OCI-LY7 (cell line): ENCODE measurements at regions not wholly inside any gene's neighbourhood (a gene's known extent, or its start where the extent isn't known, plus 50 kb on each side); places are given as distances from the start of the nearest gene placed in this dataset.

Experiments used
- BruUV-seq: library from RNA; stranded (reverse); fragments of 400-500 nt; replicated peaks from 2 replicates; lab custom pipeline; 2021; lab: Mats Ljungman, UMichigan
- CTCF ChIA-PET: fragments of 300-600 bp; sonication (Branson Sonifier 250); formaldehyde crosslinking; loops from one replicate; lab custom pipeline; 2022; ENCODE audit warnings: antibody characterized with exemption; ENCODE audit not compliant: unreplicated experiment; lab: Charles Lee
- POLR2A ChIA-PET: fragments of 300-600 bp; sonication (Branson Sonifier 250); formaldehyde crosslinking; loops from one replicate; lab custom pipeline; 2022; ENCODE audit warnings: antibody characterized with exemption; lab: Charles Lee
- DNase-seq: peaks from one replicate; pipeline ENCODE4 v3.0.0-alpha.2; 2015; ENCODE audit warnings: low spot score
- H2AFZ ChIP-seq: fragments of 200-600 bp; sonication (generic), shearing (Covaris generic); 2 replicates; pipeline ENCODE4 v1.6.1; 2014; ENCODE audit warnings: mild to moderate bottlenecking, antibody characterized with exemption, low read length, moderate library complexity
- H3K27ac ChIP-seq: fragments of 200-600 bp; sonication (generic); 2 replicates; pipeline ENCODE4 v1.5.1; 2014; ENCODE audit warnings: mixed run types, low read depth, mild to moderate bottlenecking, moderate library complexity, low read length, inconsistent platforms; ENCODE audit not compliant: poor library complexity, severe bottlenecking
- H3K36me3 ChIP-seq: fragments of 200-600 bp; sonication (generic); 2 replicates; pipeline ENCODE4 v1.6.1; 2014; ENCODE audit warnings: mild to moderate bottlenecking, antibody characterized with exemption, low read length, moderate library complexity, mixed read lengths; ENCODE audit not compliant: insufficient read depth
- H3K4me1 ChIP-seq: fragments of 200-600 bp; sonication (generic); 2 replicates; pipeline ENCODE4 v1.5.1; 2014; ENCODE audit warnings: mild to moderate bottlenecking, low read length; ENCODE audit not compliant: insufficient read depth, poor library complexity, severe bottlenecking
- H3K4me2 ChIP-seq: fragments of 200-600 bp; sonication (generic); 2 replicates; pipeline ENCODE4 v1.6.1; 2014; ENCODE audit warnings: mild to moderate bottlenecking, low read length
- H3K4me3 ChIP-seq: fragments of 200-600 bp; sonication (generic); 2 replicates; pipeline ENCODE4 v1.5.1; 2014; ENCODE audit warnings: mild to moderate bottlenecking, low read depth, low read length; ENCODE audit not compliant: poor library complexity, severe bottlenecking
- H3K79me2 ChIP-seq: fragments of 200-600 bp; sonication (generic); 2 replicates; pipeline ENCODE4 v1.6.1; 2016; ENCODE audit warnings: low read depth, mild to moderate bottlenecking, low read length, moderate library complexity, mixed read lengths; ENCODE audit not compliant: insufficient read depth
- H3K9me2 ChIP-seq: fragments of 200-600 bp; sonication (generic); 2 replicates; pipeline ENCODE4 v1.6.1; 2016; ENCODE audit warnings: mild to moderate bottlenecking, low read length, mixed read lengths; ENCODE audit not compliant: insufficient read depth
- H3K9me3 ChIP-seq: fragments of 200-600 bp; sonication (generic); 2 replicates; pipeline ENCODE4 v1.6.1; 2014; ENCODE audit warnings: mild to moderate bottlenecking, mixed run types, low read length, mixed read lengths
- H4K20me1 ChIP-seq: fragments of 200-600 bp; sonication (generic); 2 replicates; pipeline ENCODE4 v1.6.1; 2014; ENCODE audit warnings: mild to moderate bottlenecking, antibody characterized with exemption, low read length, moderate library complexity, mixed read lengths; ENCODE audit not compliant: insufficient read depth
- EZH2phosphoT487 ChIP-seq: fragments of 200-600 bp; sonication (generic); IDR thresholded peaks from 2 replicates; pipeline ENCODE4 v1.6.1; 2018; ENCODE audit warnings: low read depth, borderline replicate concordance, mild to moderate bottlenecking, mixed run types, antibody characterized with exemption, low read length, moderate library complexity, mixed read lengths
- intact Hi-C: fragments of 100-400 bp; cut with micrococcal nuclease; formaldehyde crosslinking; loops from one replicate; pipeline ENCODE4 v1.10.0; 2022; ENCODE audit not compliant: unreplicated experiment
- TF ChIP-seq, protein P1 (sequence below): fragments of 200-600 bp; sonication (generic); conservative IDR thresholded peaks from 2 replicates; pipeline ENCODE4 v1.5.1; 2014; ENCODE audit warnings: mild to moderate bottlenecking, antibody characterized with exemption, low read length, moderate library complexity, mixed read lengths

DNA sequence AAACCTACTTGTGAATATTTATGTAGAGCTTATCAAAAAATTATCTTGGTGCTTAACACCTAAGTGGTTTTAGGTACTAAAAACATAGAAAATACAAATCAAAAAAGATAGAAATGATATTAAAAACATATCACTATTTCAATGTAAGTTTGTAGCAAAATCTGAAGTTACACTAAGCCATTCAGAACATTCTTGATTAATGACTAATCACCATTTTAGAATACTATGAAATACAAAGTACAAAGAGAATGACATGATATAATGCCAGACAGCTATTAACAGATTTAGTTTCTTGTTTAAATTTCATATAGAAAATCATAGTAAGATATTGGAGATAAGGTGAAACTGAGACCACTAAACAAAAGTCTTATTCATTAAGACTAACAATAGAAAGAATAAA lies 169.7 kb upstream of the AGTR1 start:
- ChIA-PET POLR2A (no interaction called here), CTCF (no interaction called here)
- intact Hi-C loops, result no loop called here
- no peak for TF ChIP-seq EZH2phosphoT487
- TF ChIP-seq, protein P1, sequence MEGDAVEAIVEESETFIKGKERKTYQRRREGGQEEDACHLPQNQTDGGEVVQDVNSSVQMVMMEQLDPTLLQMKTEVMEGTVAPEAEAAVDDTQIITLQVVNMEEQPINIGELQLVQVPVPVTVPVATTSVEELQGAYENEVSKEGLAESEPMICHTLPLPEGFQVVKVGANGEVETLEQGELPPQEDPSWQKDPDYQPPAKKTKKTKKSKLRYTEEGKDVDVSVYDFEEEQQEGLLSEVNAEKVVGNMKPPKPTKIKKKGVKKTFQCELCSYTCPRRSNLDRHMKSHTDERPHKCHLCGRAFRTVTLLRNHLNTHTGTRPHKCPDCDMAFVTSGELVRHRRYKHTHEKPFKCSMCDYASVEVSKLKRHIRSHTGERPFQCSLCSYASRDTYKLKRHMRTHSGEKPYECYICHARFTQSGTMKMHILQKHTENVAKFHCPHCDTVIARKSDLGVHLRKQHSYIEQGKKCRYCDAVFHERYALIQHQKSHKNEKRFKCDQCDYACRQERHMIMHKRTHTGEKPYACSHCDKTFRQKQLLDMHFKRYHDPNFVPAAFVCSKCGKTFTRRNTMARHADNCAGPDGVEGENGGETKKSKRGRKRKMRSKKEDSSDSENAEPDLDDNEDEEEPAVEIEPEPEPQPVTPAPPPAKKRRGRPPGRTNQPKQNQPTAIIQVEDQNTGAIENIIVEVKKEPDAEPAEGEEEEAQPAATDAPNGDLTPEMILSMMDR, result no peak
- no peaks in the 10 kb centered on the region for H3K9me3 ChIP-seq
- no peak overlapping the region for H3K27ac ChIP-seq
- no peaks in the 10 kb centered on the region for H3K79me2 ChIP-seq
- no peak overlapping the region for H2AFZ ChIP-seq
- no peaks in the 10 kb centered on the region for H3K36me3 ChIP-seq
- no peak overlapping the region for H3K4me3 ChIP-seq
- H3K9me2 ChIP-seq, result no peaks in the 10 kb centered on the region
- no peaks in the 10 kb centered on the region for H4K20me1 ChIP-seq
- H3K4me2 ChIP-seq, result no peak overlapping the region
- H3K4me1 ChIP-seq, result no peaks in the 10 kb centered on the region
- no TSS peak for BruUV-seq
- no peak for DNase-seq

DNA sequence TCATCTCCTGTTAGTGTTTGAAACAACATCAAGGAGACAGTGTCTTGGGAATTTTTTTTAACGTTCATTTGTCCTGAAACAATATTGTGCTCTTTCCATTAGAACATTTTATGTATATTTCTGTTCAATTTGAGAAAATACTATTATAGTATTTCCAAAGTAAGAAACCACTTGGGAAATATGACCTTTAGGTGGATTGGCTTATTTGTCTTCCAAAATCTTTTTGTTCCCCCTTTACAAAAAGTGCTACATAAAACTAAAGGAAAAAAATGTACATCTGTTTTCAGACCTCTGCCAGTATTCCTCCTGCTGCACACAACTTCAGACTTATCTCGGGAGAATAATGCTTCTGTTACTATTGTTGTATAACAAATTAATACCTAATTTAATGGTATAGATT lies 165.9 kb upstream of the AGTR1 start:
- Histone ChIP-seq H3K79me2 (no peaks in the 10 kb centered on the region), H3K4me3 (no peak overlapping the region), H3K36me3 (no peaks in the 10 kb centered on the region), H2AFZ (no peak overlapping the region), H3K9me2 (no peaks in the 10 kb centered on the region), H3K4me1 (no peaks in the 10 kb centered on the region), H3K4me2 (no peak overlapping the region), H4K20me1 (no peaks in the 10 kb centered on the region), H3K9me3 (no peaks in the 10 kb centered on the region), H3K27ac (no peak overlapping the region)
- no TSS peak for BruUV-seq
- no peak for DNase-seq
- CTCF ChIA-PET, result no interaction called here
- intact Hi-C loops, result no loop called here
- TF ChIP-seq EZH2phosphoT487, result no peak
- TF ChIP-seq, protein P1, result no peak
- POLR2A ChIA-PET, result interaction anchor here (0.7 kb wide), 1 partner anchor 88 kb away, joined by 4 read pairs; no protein-coding TSS in a partner anchor

DNA sequence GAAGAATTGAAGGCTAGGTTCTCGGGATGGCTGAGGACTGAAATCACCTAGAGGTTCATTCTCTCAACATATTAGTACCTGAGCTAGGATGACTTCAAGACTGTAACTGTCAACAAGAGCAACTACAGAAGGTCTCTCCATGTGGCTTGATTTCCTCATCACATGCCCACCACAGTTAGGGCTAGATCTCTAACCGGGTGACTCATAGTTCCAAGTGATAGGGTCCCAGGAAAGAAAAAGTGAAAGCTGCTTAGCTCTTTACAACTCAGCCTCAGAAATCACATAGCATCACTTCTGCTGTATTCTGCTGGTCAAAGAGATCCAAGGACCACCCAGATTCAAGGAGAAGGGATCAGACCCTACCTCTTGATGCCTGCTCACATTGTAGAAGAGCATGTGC lies 165.4 kb upstream of the AGTR1 start:
- no peaks in the 10 kb centered on the region for H3K36me3 ChIP-seq
- ChIA-PET CTCF (no interaction called here), POLR2A (no interaction called here)
- intact Hi-C loops, result no loop called here
- BruUV-seq, result no TSS peak
- no peak overlapping the region for H3K27ac ChIP-seq
- H3K9me3 ChIP-seq, result no peaks in the 10 kb centered on the region
- H3K4me1 ChIP-seq, result no peaks in the 10 kb centered on the region
- no peaks in the 10 kb centered on the region for H3K9me2 ChIP-seq
- no peak overlapping the region for H2AFZ ChIP-seq
- no peaks in the 10 kb centered on the region for H4K20me1 ChIP-seq
- TF ChIP-seq EZH2phosphoT487, result no peak
- TF ChIP-seq, protein P1, result no peak
- no peak overlapping the region for H3K4me3 ChIP-seq
- DNase-seq, result no peak
- H3K4me2 ChIP-seq, result no peak overlapping the region
- H3K79me2 ChIP-seq, result no peaks in the 10 kb centered on the region
